Left lung (tissue), 4 donors: ENCODE measurements at regions not wholly inside any gene's neighbourhood (a gene's known extent, or its start where the extent isn't known, plus 50 kb on each side); places are given as distances from the start of the nearest gene placed in this dataset.
A peak's percentile ranks its signal among the peaks of the same experiment; 100 is the strongest.

Source experiments
- ATAC-seq: fragments of 200-7000 bp; cut with Tn5 transposase; one replicate; pipeline ENCODE4 v1.9.1; 2020; ENCODE audit warnings: moderate library complexity
- DNase-seq, 4 donors: peaks; one replicate each; pipeline ENCODE4 v3.0.0-alpha.2; 2013 to 2020
- H3K27ac ChIP-seq, 2 donors: fragments of 200-600 bp; sonication (generic) in 1 of 2; one replicate each; pipeline versions ENCODE4 v1.5.0 to v1.8.0; 2020 to 2021
- H3K27me3 ChIP-seq, 2 donors: fragments of 200-600 bp; sonication (generic) in 1 of 2; one replicate each; pipeline versions ENCODE4 v1.5.0 to v1.8.0; 2020 to 2021
- H3K36me3 ChIP-seq, 2 donors: fragments of 200-600 bp; sonication (generic) in 1 of 2; one replicate each; pipeline versions ENCODE4 v1.5.0 to v1.8.0; 2020 to 2021
- H3K4me1 ChIP-seq, 2 donors: fragments of 200-600 bp; one replicate each; pipeline ENCODE4 v1.8.0; 2021
- H3K4me3 ChIP-seq, 2 donors: fragments of 200-600 bp; sonication (generic) in 1 of 2; one replicate each; pipeline versions ENCODE4 v1.5.0 to v1.8.0; 2020 to 2021; ENCODE audit warnings: mild to moderate bottlenecking in 1 of 2
- H3K9me3 ChIP-seq, 2 donors: fragments of 200-600 bp; sonication (generic) in 1 of 2; one replicate each; pipeline versions ENCODE4 v1.5.0 to v1.8.0; 2020 to 2021
- CTCF ChIP-seq, 2 donors: fragments of 200-600 bp; sonication (generic) in 1 of 2; IDR thresholded peaks; one replicate each; pipeline versions ENCODE4 v1.5.0 to v1.8.0; 2021; ENCODE audit warnings: antibody characterized with exemption in 2 of 2
- intact Hi-C, 2 donors: fragments of 100-400 bp; cut with DNase I; formaldehyde crosslinking; loops; one replicate each; pipeline versions ENCODE4 v1.11.2 to v1.14.2; 2022
- donor health status: DM: no; HTN: yes; CAD: no.
- donor health status: DM: no; HTN: no; CAD: no.

- Histone ChIP-seq H3K36me3 (no peaks in the 10 kb centered on the region), H3K27ac (no peak overlapping the region), H3K4me3 (no peak overlapping the region), H3K9me3 (no peaks in the 10 kb centered on the region), H3K27me3 (no peaks in the 10 kb centered on the region), H3K4me1 (no peaks in the 10 kb centered on the region)
- DNase-seq, result peak in 1 of 4 donors; percentile 63
- no peak for ATAC-seq
- intact Hi-C loops, result no loop called here
- TF ChIP-seq CTCF (IDR thresholded peaks at IDR 0.05), result no peak
Observed at GRCh38 chr5:89229331-89230070, 346.5 kb upstream of the MEF2C start.

DNA sequence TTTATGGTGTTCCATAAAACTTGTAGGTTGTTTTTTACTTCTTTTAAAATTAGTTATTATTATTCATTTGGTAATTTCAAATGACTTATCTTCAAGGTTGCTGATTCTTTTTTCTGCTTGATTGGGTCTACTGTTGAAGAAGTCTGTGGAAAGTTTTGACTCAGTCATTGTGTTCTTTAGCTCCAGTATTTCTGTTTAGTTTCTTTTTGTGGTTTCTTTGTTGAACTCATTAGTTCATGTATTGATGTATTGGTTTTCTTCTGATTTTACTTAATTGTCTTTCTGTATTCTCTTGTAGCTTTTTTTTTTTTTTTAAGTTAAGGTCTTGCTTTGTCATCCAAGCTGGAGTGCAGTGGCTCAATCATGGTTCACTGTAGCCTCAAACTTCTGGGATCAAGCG lies 345.4 kb upstream of the MEF2C start:
- DNase-seq (no peak), ATAC-seq (no peak)
- Histone ChIP-seq H3K27ac (no peak overlapping the region), H3K27me3 (no peaks in the 10 kb centered on the region), H3K36me3 (no peaks in the 10 kb centered on the region), H3K4me1 (no peaks in the 10 kb centered on the region), H3K4me3 (no peak overlapping the region), H3K9me3 (no peaks in the 10 kb centered on the region)
- intact Hi-C loops, result no loop called here
- no peak for TF ChIP-seq CTCF (IDR thresholded peaks at IDR 0.05)

DNA sequence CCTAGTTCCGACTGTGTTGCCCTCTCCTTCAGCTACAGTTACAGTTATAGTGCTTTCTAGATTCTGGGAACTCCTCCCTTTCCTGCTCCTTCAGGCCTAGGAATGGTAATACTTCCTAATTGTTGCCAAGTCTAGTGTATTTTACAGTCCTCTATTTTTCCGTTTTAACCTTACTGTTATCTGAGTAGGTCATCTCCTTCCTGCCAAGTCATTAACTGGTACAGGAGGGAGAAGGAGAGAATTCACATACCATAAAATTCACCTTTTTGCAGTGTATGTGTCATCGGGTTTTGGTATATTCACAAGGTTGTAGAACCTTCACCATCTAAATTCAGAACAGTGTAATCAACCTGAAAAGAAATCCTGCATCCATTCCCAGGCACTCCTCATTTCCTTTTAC lies 335.4 kb upstream of the MEF2C start:
- ATAC-seq (no peak), DNase-seq (no peak)
- no peak overlapping the region for H3K4me3 ChIP-seq
- H3K9me3 ChIP-seq, result peaks cover 0 to 2% of the 10 kb centered on the region in 2 donors
- no peak for TF ChIP-seq CTCF (IDR thresholded peaks at IDR 0.05)
- H3K4me1 ChIP-seq, result no peaks in the 10 kb centered on the region
- H3K36me3 ChIP-seq, result no peaks in the 10 kb centered on the region
- no peak overlapping the region for H3K27ac ChIP-seq
- intact Hi-C loops, result no loop called here
- H3K27me3 ChIP-seq, result no peaks in the 10 kb centered on the region

- no peaks in the 10 kb centered on the region for H3K4me1 ChIP-seq
- no peaks in the 10 kb centered on the region for H3K36me3 ChIP-seq
- intact Hi-C loops, result no loop called here
- no peak for DNase-seq
- no peak overlapping the region for H3K27ac ChIP-seq
- H3K4me3 ChIP-seq, result no peak overlapping the region
- no peak for TF ChIP-seq CTCF (IDR thresholded peaks at IDR 0.05)
- ATAC-seq, result no peak
- no peaks in the 10 kb centered on the region for H3K27me3 ChIP-seq
- peaks cover 0 to 2% of the 10 kb centered on the region in 2 donors for H3K9me3 ChIP-seq
Observed at GRCh38 chr5:89216606-89217005, 333.6 kb upstream of the MEF2C start.

DNA sequence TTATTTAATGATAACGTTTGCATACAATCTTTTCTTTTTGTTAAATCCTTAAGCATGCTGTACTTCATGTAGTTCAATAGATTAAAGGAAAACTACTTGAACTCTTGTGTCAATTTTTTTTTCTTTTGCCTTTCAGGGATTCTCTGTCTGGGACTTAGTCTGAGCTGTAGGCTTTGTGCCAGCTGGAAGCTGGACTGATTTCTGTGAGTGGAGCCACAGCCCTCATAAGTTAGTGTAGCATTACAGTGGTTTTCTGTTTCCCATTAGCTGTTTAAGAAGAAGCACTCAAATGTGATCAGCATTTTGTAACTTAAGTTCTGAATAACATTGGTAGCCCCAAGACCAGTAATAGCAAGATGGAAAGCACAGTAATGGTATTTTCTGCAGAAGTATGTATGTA lies 330.6 kb upstream of the MEF2C start:
- Histone ChIP-seq H3K4me3 (no peak overlapping the region), H3K27me3 (no peaks in the 10 kb centered on the region), H3K27ac (no peak overlapping the region), H3K4me1 (no peaks in the 10 kb centered on the region), H3K9me3 (no peaks in the 10 kb centered on the region), H3K36me3 (no peaks in the 10 kb centered on the region)
- peak; percentile 48 for ATAC-seq
- DNase-seq, result peak in 3 of 4 donors; percentile 32 to 76 (median 46)
- intact Hi-C loops, result no loop called here
- TF ChIP-seq CTCF (IDR thresholded peaks at IDR 0.05), result no peak
